Epidermal melanocyte (primary cell): ENCODE measurements at regions not wholly inside any gene's neighbourhood (a gene's known extent, or its start where the extent isn't known, plus 50 kb on each side); places are given as distances from the start of the nearest gene placed in this dataset.
"Not testable (repeated sequence)": the region's sequence is repeated elsewhere in the genome, so short reads cannot be mapped to it uniquely, and the experiment has no call there.

Source experiments
- DNase-seq: peaks from one replicate; pipeline ENCODE4 v3.0.0; 2011; ENCODE audit warnings: low spot score; ENCODE audit not compliant: insufficient read length

GRCh38 chr2:234409590-234409989, 87.3 kb downstream of the ARL4C start:
- no peak for DNase-seq

GRCh38 chr2:234406085-234406484, 90.8 kb downstream of the ARL4C start:
- no peak for DNase-seq

GRCh38 chr2:234405462-234405861, 91.4 kb downstream of the ARL4C start:
- no peak for DNase-seq

GRCh38 chr2:234404957-234405356, 91.9 kb downstream of the ARL4C start:
- DNase-seq, result no peak

- no peak for DNase-seq
These were observed 93.1 kb downstream of the ARL4C start for GRCh38 chr2:234403751-234404150.

GRCh38 chr2:234403074-234403473, 93.8 kb downstream of the ARL4C start:
- no peak for DNase-seq

GRCh38 chr2:234401426-234401825, 95.5 kb downstream of the ARL4C start:
- no peak for DNase-seq

- DNase-seq, result no peak
These were observed 97.2 kb downstream of the ARL4C start for GRCh38 chr2:234399451-234400246.

- no peak for DNase-seq
These were observed 98.3 kb downstream of the ARL4C start for GRCh38 chr2:234398531-234398930.

GRCh38 chr2:234395891-234396420, 100.9 kb downstream of the ARL4C start:
- no peak for DNase-seq

GRCh38 chr2:234394450-234394849, 102.4 kb downstream of the ARL4C start:
- DNase-seq, result no peak

- DNase-seq, result no peak
These were observed 103.5 kb downstream of the ARL4C start for GRCh38 chr2:234393354-234393753.

- no peak for DNase-seq
These were observed 104.8 kb downstream of the ARL4C start for GRCh38 chr2:234392041-234392615.

GRCh38 chr2:234391625-234392024, 105.3 kb downstream of the ARL4C start:
- no peak for DNase-seq

- DNase-seq, result not testable (repeated sequence)
These were observed 107.2 kb downstream of the ARL4C start for GRCh38 chr2:234389661-234390060.

- no peak for DNase-seq
These were observed 108.3 kb downstream of the ARL4C start for GRCh38 chr2:234388591-234388990.

GRCh38 chr2:234386971-234387370, 109.9 kb downstream of the ARL4C start:
- no peak for DNase-seq

GRCh38 chr2:234382131-234382530, 114.8 kb downstream of the ARL4C start:
- no peak for DNase-seq

GRCh38 chr2:234378958-234379357, 117.9 kb downstream of the ARL4C start:
- DNase-seq, result not testable (repeated sequence)

- no peak for DNase-seq
These were observed 118.4 kb downstream of the ARL4C start for GRCh38 chr2:234378440-234378839.

- DNase-seq, result no peak
These were observed 119.0 kb downstream of the ARL4C start for GRCh38 chr2:234377761-234378391.

- no peak for DNase-seq
These were observed 120.7 kb downstream of the ARL4C start for GRCh38 chr2:234376229-234376628.
